GM12875 (cell line): ENCODE measurements at regions not wholly inside any gene's neighbourhood (a gene's known extent, or its start where the extent isn't known, plus 50 kb on each side); places are given as distances from the start of the nearest gene placed in this dataset.

Experiments
- H3K4me3 ChIP-seq: one replicate; pipeline ENCODE4 v1.5.1; 2011; ENCODE audit warnings: low read depth, low read length, control low read depth
- TF ChIP-seq, protein P1 (sequence below): IDR thresholded peaks from 2 replicates; pipeline ENCODE4 v1.5.1; 2011; ENCODE audit warnings: low read depth, mild to moderate bottlenecking, control low read depth, inconsistent platforms, low read length, moderate library complexity, borderline replicate concordance; ENCODE audit not compliant: insufficient read depth

GRCh38 chr12:29041621-29042020 is 107.5 kb upstream of the FAR2 start:
- TF ChIP-seq, protein P1, sequence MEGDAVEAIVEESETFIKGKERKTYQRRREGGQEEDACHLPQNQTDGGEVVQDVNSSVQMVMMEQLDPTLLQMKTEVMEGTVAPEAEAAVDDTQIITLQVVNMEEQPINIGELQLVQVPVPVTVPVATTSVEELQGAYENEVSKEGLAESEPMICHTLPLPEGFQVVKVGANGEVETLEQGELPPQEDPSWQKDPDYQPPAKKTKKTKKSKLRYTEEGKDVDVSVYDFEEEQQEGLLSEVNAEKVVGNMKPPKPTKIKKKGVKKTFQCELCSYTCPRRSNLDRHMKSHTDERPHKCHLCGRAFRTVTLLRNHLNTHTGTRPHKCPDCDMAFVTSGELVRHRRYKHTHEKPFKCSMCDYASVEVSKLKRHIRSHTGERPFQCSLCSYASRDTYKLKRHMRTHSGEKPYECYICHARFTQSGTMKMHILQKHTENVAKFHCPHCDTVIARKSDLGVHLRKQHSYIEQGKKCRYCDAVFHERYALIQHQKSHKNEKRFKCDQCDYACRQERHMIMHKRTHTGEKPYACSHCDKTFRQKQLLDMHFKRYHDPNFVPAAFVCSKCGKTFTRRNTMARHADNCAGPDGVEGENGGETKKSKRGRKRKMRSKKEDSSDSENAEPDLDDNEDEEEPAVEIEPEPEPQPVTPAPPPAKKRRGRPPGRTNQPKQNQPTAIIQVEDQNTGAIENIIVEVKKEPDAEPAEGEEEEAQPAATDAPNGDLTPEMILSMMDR = no peak
- no peak overlapping the region for H3K4me3 ChIP-seq

DNA sequence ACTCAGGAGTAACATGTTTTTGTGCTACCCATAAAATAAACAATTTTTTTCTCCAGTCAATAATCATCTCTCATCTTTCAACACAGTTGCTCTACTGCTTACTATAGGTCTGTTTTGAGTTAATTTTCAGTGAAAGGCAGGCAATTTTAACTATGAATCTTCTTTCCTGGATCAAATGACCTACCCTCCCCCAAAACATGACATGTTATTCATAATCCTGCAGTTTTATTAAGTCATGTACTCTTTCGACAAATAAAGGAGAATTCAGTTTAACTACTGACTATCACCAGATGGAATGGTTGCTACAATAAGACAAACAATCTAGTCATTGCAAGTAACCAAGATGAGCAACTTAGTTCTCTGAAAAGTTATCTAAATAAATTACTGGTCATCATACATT is 106.0 kb upstream of the FAR2 start:
- H3K4me3 ChIP-seq = no peak overlapping the region
- TF ChIP-seq, protein P1 = no peak

GRCh38 chr12:29044799-29045198 is 104.3 kb upstream of the FAR2 start:
- TF ChIP-seq, protein P1 = no peak
- no peak overlapping the region for H3K4me3 ChIP-seq

DNA sequence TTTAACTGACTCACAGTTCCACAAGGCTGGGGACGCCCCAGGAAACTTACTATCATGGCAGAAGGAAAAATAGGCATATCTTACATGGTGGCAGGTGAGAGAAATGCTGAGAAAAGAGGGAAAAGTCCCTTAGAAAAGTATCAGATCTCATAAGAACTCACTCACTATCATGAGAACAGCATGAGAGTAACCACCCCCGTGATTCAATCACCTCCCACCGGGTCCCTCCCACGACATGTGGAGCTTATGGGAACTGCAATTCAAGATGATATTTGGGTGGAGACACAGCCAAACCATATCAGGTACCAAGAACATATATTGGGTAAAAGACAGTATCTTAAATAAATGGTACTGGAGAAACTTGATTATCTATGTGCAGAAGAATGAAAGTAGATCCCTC is 100.3 kb upstream of the FAR2 start:
- TF ChIP-seq, protein P1 = no peak

GRCh38 chr12:29050503-29050902 is 98.6 kb upstream of the FAR2 start:
- TF ChIP-seq, protein P1 = no peak
- H3K4me3 ChIP-seq = no peak overlapping the region

More for the DNA sequence above, 100.3 kb upstream of the FAR2 start:
- no peak overlapping the region for H3K4me3 ChIP-seq

DNA sequence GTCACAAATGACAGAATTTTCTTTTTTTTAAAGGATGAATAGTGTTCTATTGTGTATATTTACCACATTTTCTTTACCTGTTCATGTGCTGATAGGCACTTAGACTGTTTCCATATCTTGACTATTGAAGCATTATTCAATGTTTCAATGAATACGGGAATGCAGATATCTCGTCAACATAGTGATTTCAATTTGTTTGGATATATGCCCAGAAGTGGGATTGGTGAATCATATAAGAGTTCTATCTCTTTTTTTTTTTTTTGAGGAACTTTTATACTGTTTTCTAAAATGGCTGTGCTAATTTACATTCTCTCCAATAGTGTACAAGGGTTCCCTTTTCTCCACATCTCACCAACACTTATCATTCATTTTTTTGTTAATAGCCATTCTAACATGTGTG is 97.9 kb upstream of the FAR2 start:
- TF ChIP-seq, protein P1 = no peak
- no peak overlapping the region for H3K4me3 ChIP-seq

- TF ChIP-seq, protein P1 = no peak
Observed at GRCh38 chr12:29053567-29053966, 95.5 kb upstream of the FAR2 start.

More at GRCh38 chr12:29053567-29053966, 95.5 kb upstream of the FAR2 start:
- no peak overlapping the region for H3K4me3 ChIP-seq
